ENCODE measurements at regions not wholly inside any gene's neighbourhood (a gene's known extent, or its start where the extent isn't known, plus 50 kb on each side); places are given as distances from the start of the nearest gene placed in this dataset.
"Not testable (repeated sequence)": the region's sequence is repeated elsewhere in the genome, so short reads cannot be mapped to it uniquely, and the experiment has no call there.

GRCh38 chr3:5480190-5480589 is 292.7 kb downstream of the EDEM1 start:
- DNase-seq = no peak

DNA sequence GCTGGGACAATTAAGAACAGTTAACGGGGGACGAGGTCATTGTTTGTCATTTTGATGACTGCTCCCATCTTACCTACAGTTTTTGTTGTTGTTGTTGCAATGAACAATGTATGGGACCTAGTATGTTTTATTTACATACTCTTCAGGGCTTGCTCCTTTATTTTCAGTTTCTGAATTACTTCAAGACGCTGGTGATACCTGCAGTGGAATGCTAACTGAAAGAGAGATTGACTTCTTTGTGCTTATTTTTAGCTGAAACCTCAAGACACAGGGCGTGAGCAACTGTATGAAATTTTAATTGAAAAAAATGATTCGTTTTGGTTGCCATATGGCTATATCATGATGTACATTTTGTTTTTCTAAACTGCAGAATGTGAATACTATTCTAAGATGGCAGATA is 297.9 kb downstream of the EDEM1 start:
- DNase-seq = no peak

- DNase-seq = no peak
These were observed 301.3 kb downstream of the EDEM1 start for GRCh38 chr3:5488771-5489170.

- DNase-seq = no peak
These were observed 302.0 kb downstream of the EDEM1 start for GRCh38 chr3:5489536-5489935.

DNA sequence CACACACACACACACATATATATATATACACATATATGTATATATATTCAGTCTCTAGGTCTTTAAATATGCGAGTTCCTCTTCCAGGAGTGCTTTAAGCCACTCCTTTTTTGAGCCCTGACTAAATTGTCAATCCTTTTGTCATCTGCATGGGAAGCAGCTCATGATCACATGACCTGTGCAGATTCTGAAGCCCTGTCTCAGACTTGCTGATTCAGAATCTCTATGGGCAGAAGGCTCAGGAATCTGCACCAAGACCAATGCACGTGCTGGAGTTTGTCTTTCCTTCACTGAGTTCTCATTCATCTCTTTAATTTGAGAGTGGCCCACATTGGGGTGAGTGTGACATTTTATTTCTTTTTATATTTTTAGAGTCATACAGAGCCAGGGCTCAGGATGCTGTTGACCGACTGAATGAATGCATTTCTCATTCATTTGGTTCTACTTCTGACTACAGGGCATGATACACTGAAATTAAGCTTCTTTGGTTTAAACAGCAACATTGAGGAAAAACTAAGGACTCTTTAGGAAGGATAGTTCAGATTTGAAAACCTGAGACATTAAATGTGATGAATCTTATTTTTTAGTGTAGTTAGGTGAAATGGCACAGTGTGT is 307.5 kb downstream of the EDEM1 start:
- DNase-seq = no peak

GRCh38 chr3:5497497-5497896 is 310.0 kb downstream of the EDEM1 start:
- DNase-seq = no peak

- no peak for DNase-seq
These were observed 311.5 kb downstream of the EDEM1 start for GRCh38 chr3:5498981-5499380.

DNA sequence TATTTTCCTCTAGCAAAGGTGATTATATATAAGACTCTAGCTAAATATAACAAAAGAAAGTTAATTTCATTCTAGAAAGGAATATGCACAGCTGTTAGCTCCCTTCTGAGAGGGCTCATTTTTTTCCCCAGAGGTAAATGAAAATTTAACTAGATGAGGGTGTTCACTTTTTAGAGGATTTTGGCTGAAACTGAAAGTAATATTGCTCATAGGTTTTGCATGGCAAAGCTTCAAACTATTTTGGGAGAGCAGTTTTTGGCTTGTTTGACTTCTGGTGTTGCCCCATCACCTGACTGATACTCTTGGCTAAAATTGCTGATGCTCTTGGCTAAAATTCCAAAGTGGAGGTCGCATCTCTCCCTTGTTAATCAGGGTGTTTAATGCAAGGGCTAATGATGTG is 311.9 kb downstream of the EDEM1 start:
- no peak for DNase-seq

GRCh38 chr3:5503136-5503535 is 315.6 kb downstream of the EDEM1 start:
- DNase-seq = no peak

DNA sequence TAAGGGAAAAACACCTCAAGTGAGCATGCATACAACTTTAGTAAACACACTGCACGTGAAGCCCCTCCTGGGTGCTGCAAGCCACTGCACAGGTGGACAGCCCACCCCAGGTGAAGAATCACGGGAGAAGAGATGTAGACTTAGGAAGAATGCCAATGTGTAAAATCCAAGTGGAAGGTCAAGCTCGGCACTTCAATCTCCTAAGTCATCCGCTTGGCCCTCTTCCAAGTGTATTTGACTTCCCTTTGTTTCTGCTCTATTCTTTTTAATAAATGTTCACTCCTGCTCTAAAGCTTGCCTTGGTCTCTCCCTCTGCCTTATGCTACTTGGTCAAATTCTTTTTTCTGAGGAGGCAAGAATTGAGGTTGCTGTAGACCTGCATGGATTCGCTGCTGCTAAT is 316.6 kb downstream of the EDEM1 start:
- DNase-seq = no peak

GRCh38 chr3:5505163-5505562 is 317.7 kb downstream of the EDEM1 start:
- no peak for DNase-seq

DNA sequence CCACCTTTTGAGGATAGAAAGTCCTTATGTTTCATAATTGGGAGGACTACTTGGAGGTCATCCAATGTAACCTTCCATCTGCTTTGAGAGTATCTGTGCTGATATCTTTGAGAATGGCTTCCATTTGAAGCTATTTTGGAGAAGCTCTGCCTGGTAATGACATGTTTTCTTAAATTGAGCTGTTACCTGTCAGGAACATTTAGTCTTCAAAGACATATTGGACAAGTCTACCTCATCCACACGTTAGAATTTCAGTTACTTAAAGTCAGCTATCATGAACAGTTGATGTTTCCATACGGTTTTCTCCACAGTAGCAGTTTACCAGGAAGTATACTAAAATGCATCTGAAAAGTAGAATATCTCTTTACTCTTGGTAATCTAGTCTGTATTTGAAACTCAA is 318.5 kb downstream of the EDEM1 start:
- DNase-seq = no peak

GRCh38 chr3:5508860-5509259 is 321.4 kb downstream of the EDEM1 start:
- not testable (repeated sequence) for DNase-seq

DNA sequence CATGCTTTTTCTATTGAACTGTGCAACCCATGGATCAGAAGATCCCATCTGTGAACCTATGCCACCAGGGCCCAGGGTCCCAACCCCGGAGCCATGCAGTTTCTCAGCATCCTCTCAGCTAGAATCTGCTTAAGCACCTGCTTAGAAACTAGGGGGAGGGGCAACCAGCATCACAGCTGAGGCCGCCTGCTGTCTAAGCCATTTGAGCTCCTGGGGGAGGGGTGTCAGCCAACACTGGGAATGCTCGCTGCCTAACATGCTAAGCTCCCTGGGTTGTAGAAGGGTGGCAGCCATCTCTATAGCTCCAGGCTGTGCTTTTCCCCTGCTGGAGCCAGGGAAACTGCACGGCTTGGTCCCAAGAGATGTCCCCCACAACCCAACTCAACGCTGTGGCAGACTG is 322.8 kb downstream of the EDEM1 start:
- no peak for DNase-seq

- no peak for DNase-seq
These were observed 330.4 kb downstream of the EDEM1 start for GRCh38 chr3:5517921-5518320.

DNA sequence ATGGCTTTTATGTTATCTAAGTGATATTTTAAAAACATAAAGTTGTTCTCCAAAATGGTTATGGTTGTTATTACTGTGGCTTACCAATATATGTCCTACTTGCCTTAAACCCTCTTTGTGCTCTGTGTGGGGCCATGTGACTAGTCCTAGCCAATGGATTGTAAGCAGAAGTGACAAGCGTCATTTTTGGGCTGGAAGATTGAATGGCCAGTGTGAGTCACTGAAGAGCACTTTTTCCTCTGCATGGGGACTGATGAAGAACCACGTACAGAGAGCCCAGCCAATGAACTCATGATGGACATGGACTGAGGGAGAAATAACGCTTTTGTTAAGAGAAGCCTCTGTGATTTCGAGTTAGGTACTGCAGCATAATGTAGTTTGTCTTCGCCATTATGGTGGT is 332.7 kb downstream of the EDEM1 start:
- DNase-seq = no peak

DNA sequence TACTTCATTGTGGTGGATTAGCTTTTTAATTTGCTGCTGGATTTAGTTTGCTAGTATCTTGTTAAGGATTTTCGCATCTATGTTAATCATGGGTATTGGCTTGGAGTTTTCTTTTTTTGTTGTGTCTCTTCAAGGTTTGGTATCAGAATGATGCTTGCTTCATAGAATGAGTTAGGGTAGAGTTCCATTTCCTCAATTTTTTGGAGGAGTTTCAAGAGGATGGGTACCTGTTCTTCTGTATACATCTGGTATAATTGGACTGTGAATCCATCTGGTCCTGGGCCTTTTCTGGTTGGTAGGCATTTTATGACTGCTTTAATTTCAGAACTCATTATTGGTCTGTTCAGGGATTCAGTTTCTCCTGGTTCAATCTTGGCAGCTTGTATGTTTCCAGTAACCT is 335.6 kb downstream of the EDEM1 start:
- DNase-seq = no peak

DNA sequence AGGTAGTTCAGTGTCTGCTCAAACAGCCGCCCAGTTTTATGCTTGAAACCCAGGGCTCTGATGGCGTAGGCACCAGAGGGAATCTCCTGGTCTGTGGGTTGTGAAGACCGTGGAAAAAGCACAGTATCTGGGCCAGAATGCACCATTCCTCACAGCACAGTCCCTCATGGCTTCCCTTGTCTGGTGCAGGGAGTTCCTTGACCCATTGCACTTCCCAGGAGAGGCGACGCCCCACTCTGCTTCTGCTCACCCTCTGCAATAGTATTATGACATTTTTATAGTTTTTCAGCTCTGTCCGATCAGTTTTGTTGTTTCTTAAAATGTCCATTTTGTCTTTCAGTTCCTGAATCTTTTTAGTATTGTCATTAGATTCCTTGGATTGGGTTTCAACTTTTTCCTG is 343.5 kb downstream of the EDEM1 start:
- DNase-seq = no peak

DNA sequence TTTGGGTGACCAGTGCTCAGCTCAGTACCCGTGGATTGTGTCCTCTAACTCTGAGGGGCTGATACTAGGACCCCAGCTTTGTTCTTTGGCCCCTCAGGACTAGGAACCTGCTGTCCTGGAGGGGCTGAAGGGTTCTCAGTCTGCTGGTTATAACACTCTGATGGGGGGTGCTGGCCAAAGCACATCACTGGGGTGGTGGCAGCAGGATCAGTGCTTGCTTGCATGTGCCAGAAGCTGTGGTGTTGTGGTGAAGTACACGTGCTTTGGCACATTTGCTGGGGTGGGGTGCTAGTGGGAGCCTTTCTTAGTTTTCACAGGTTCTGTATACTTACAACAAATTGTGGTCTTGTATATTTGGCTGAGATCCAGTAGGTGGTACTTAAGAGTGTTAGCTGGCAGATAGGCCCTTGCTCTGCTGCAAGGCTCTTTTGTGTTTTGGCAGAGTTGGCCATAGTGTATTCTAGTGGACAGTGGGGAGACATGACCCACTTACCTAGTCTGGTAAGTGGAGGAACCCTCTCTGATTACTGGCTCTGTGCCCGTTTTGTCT is 344.3 kb downstream of the EDEM1 start:
- no peak for DNase-seq

- DNase-seq = no peak
These were observed 353.0 kb downstream of the EDEM1 start for GRCh38 chr3:5540532-5540931.

GRCh38 chr3:5542472-5542871 is 355.0 kb downstream of the EDEM1 start:
- no peak for DNase-seq

GRCh38 chr3:5543047-5543446 is 355.5 kb downstream of the EDEM1 start:
- no peak for DNase-seq

DNA sequence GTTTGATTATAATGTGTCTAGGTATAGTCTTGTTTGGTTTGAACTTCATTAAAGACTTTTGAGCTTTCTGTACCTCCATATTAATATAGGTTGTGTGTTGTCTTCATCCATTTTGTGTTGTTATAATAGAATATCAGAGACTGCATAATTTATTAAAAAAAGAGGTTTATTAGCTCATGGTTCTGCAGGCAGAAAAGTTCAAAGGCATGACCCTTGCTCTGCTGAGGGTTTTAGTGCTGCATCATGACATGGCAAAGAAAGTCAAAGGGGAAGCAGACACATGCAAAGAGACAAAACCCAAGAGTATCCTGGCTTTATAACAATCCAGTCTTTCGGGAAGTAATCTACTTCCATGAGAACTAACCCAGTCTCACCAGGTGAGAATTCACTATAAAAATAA is 358.2 kb downstream of the EDEM1 start:
- no peak for DNase-seq

GRCh38 chr3:5553203-5553602 is 365.7 kb downstream of the EDEM1 start:
- no peak for DNase-seq

GRCh38 chr3:5554245-5554747 is 366.8 kb downstream of the EDEM1 start:
- no peak for DNase-seq

All from T-helper 1 cell (primary cell).